ENCODE measurements at regions not wholly inside any gene's neighbourhood (a gene's known extent, or its start where the extent isn't known, plus 50 kb on each side); places are given as distances from the start of the nearest gene placed in this dataset.

GRCh38 chr12:46438719-46439319, 66.2 kb upstream of the SLC38A2 start:
- dilution Hi-C loops (cut with HindIII; ENCODE audit: low sequenced_read_pairs, unreplicated experiment): no loop called here
- Histone ChIP-seq H3K4me2 (ENCODE audit: low read depth, low read length) (no peak overlapping the region), H2AK9ac (replicated peaks; ENCODE audit: low read depth, low read length, poor library complexity) (peak overlapping the region; percentile 75), H2BK5ac (ENCODE audit: low read depth, low read length, poor library complexity, severe bottlenecking) (peak overlapping the region; percentile 60), H3K23ac (ENCODE audit: low read depth, low read length) (peak overlapping the region; percentile 85), H3K79me1 (ENCODE audit: low read depth in 1 of 2, low read length in 2 of 2) (peaks cover 2 to 16% of the 10 kb centered on the region in 2 experiments; a peak in 3 of 4 replicates), H2BK20ac (ENCODE audit: low read depth, low read length) (peak overlapping the region; percentile 96), H3K36me3 (ENCODE audit: control insufficient read depth, insufficient read depth, low read length) (no peaks in the 10 kb centered on the region), H3K4me1 (ENCODE audit: control insufficient read depth, insufficient read depth, low read length) (peaks cover 13% of the 10 kb centered on the region), H4K8ac (ENCODE audit: low read depth in 2 of 2, low read length in 2 of 2) (peak overlapping the region in 1 of 2 experiments; percentile 77; a peak in 3 of 4 replicates), H3K9me1 (ENCODE audit: insufficient read depth, low read length) (peaks cover 9% of the 10 kb centered on the region), H3K9me3 (ENCODE audit: control insufficient read depth, insufficient read depth, low read length) (no peaks in the 10 kb centered on the region), H2AFZ (replicated peaks; ENCODE audit: low read length, poor library complexity) (peak overlapping the region; percentile 72), H3K14ac (replicated peaks; ENCODE audit: low read depth, low read length) (peak overlapping the region; percentile 70; the same call in 1 of the 2 replicates), H3K56ac (ENCODE audit: extremely low read depth, insufficient read depth, low read length) (no peak overlapping the region), H4K20me1 (ENCODE audit: insufficient read depth, low read length) (no peaks in the 10 kb centered on the region), H3K4me3 (ENCODE audit: insufficient read depth, low read depth, low read length) (no peak overlapping the region), H2BK15ac (ENCODE audit: low read depth, low read length) (peak overlapping the region; percentile 96; the same call in 2 of the 3 replicates), H4K91ac (ENCODE audit: insufficient read depth, low read depth, low read length) (peak overlapping the region; percentile 81), H3K4ac (ENCODE audit: low read depth, low read length) (peak overlapping the region; percentile 97), H3K27ac (ENCODE audit: insufficient read depth, low read length) (peak overlapping the region; percentile 30), H2BK120ac (ENCODE audit: low read depth, low read length) (peak overlapping the region; percentile 93), H3K18ac (ENCODE audit: low read depth, low read length) (peak overlapping the region; percentile 74; the same call in 1 of the 2 replicates), H3K9ac (ENCODE audit: low read depth, low read length) (no peak overlapping the region), H3K27me3 (ENCODE audit: control insufficient read depth, insufficient read depth, low read length) (no peaks in the 10 kb centered on the region), H4K5ac (ENCODE audit: low read depth, low read length) (no peak overlapping the region; the same call in 1 of the 2 replicates), H2AK5ac (ENCODE audit: low read depth, low read length) (peak overlapping the region; percentile 79)
- TF ChIP-seq MAZ (IDR thresholded peaks at IDR 0.05; ENCODE audit: borderline replicate concordance, low read depth, low read length): no peak
- no peak for TF ChIP-seq RCOR1 (IDR thresholded peaks at IDR 0.05; ENCODE audit: insufficient replicate concordance, low read length)
- no peak for TF ChIP-seq RFX5 (IDR thresholded peaks at IDR 0.05; ENCODE audit: low read depth, low read length)
- TF ChIP-seq CHD1 (IDR thresholded peaks at IDR 0.05; ENCODE audit: low read depth, low read length): no peak
- DNase-seq: no peak
- in situ Hi-C loops (cut with MboI; ENCODE audit: low sequenced_read_pairs): no loop called here
- CTCF ChIA-PET: no interaction called here
- 88% methylated on average over 4 of the region's 7 CpGs; no CpG with 5 or more reads in 1 of the 2 experiments for WGBS, 2 experiments (ENCODE audit: extremely low coverage in 2 of 2, insufficient read length in 1 of 2)
- POLR2A ChIA-PET (ENCODE audit: unreplicated experiment): no interaction called here
- no peak for ATAC-seq (ENCODE audit: low read depth)
- intact Hi-C loops (cut with micrococcal nuclease): no loop called here
- no TSS peak for BruUV-seq (replicated peaks)

Measured in IMR-90 (cell line).